Neural cell (in vitro differentiated cells): ENCODE measurements at regions not wholly inside any gene's neighbourhood (a gene's known extent, or its start where the extent isn't known, plus 50 kb on each side); places are given as distances from the start of the nearest gene placed in this dataset.

Experiments
- EP300 ChIP-seq: fragments of 450-650 bp; conservative IDR thresholded peaks from 2 replicates; pipeline ENCODE4 v1.6.1; 2014; ENCODE audit warnings: antibody characterized with exemption, mild to moderate bottlenecking, moderate library complexity; ENCODE audit not compliant: poor library complexity, severe bottlenecking
- EZH2 ChIP-seq: fragments of 200-600, 300-800 bp; shearing (Covaris generic), sonication (generic); IDR thresholded peaks from 2 replicates; pipeline ENCODE4 v1.6.1; 2014; ENCODE audit warnings: antibody characterized with exemption, low read length, borderline replicate concordance, mild to moderate bottlenecking; ENCODE audit not compliant: insufficient read depth, poor library complexity, severe bottlenecking
- POLR2AphosphoS5 ChIP-seq: IDR thresholded peaks from 2 replicates; pipeline ENCODE4 v1.6.1; 2012
- SMC3 ChIP-seq: fragments of 450-650 bp; conservative IDR thresholded peaks from 2 replicates; pipeline ENCODE4 v1.6.1; 2014; ENCODE audit warnings: antibody characterized with exemption, mild to moderate bottlenecking, moderate library complexity; ENCODE audit not compliant: poor library complexity
- TF ChIP-seq, protein P1 (sequence below): fragments of 450-650 bp; IDR thresholded peaks from 2 replicates; pipeline ENCODE4 v1.5.1; 2014; ENCODE audit warnings: antibody characterized with exemption, mild to moderate bottlenecking, moderate library complexity; ENCODE audit not compliant: poor library complexity, severe bottlenecking
- TF ChIP-seq, protein P2 (sequence below): IDR thresholded peaks from 2 replicates; pipeline ENCODE4 v1.6.1; 2012; ENCODE audit warnings: borderline replicate concordance

DNA sequence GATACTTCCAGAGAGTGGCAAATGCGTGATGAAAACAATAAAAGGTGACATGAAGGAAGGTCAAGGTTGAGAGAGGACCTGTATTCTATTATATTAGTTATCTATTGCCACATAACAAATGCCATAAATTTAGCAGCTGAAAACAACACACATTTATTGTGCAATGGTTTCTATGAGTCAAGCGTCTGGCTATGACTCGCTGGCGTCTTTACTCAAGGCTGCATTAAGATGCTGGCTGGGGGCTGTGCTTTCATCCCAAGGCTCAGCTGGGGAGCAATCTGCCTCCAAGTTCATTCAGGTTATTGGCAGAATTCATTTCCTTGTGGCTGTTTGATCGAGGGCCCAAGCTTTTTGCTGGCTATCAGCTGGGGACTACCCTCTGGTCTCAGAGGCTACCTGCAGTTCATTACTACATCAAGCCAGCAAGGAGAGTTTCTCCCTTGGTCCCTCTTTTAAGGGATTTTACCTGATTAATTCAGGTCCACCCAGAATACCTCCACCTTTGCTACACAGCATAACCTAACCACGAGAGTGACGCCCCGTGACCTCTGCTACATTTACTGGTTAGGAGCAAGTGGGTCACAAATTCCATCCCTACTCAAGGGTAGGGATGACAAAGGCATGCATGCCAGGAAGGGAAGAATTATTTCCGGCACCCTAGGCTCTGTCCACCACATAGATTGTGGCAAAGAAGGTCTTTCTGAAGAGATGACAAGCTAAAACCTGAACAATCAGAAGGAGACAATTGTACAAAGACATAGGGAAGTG lies 549.1 kb downstream of the MN1 start:
- TF ChIP-seq, protein P1, sequence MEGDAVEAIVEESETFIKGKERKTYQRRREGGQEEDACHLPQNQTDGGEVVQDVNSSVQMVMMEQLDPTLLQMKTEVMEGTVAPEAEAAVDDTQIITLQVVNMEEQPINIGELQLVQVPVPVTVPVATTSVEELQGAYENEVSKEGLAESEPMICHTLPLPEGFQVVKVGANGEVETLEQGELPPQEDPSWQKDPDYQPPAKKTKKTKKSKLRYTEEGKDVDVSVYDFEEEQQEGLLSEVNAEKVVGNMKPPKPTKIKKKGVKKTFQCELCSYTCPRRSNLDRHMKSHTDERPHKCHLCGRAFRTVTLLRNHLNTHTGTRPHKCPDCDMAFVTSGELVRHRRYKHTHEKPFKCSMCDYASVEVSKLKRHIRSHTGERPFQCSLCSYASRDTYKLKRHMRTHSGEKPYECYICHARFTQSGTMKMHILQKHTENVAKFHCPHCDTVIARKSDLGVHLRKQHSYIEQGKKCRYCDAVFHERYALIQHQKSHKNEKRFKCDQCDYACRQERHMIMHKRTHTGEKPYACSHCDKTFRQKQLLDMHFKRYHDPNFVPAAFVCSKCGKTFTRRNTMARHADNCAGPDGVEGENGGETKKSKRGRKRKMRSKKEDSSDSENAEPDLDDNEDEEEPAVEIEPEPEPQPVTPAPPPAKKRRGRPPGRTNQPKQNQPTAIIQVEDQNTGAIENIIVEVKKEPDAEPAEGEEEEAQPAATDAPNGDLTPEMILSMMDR = no peak
- TF ChIP-seq SMC3 = no peak
- no peak for TF ChIP-seq POLR2AphosphoS5
- no peak for TF ChIP-seq EP300
- no peak for TF ChIP-seq EZH2
- TF ChIP-seq, protein P2, sequence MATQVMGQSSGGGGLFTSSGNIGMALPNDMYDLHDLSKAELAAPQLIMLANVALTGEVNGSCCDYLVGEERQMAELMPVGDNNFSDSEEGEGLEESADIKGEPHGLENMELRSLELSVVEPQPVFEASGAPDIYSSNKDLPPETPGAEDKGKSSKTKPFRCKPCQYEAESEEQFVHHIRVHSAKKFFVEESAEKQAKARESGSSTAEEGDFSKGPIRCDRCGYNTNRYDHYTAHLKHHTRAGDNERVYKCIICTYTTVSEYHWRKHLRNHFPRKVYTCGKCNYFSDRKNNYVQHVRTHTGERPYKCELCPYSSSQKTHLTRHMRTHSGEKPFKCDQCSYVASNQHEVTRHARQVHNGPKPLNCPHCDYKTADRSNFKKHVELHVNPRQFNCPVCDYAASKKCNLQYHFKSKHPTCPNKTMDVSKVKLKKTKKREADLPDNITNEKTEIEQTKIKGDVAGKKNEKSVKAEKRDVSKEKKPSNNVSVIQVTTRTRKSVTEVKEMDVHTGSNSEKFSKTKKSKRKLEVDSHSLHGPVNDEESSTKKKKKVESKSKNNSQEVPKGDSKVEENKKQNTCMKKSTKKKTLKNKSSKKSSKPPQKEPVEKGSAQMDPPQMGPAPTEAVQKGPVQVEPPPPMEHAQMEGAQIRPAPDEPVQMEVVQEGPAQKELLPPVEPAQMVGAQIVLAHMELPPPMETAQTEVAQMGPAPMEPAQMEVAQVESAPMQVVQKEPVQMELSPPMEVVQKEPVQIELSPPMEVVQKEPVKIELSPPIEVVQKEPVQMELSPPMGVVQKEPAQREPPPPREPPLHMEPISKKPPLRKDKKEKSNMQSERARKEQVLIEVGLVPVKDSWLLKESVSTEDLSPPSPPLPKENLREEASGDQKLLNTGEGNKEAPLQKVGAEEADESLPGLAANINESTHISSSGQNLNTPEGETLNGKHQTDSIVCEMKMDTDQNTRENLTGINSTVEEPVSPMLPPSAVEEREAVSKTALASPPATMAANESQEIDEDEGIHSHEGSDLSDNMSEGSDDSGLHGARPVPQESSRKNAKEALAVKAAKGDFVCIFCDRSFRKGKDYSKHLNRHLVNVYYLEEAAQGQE = no peak
